Activated T-helper 17 cell treated with anti-CD3 and anti-CD28 coated beads, Interleukin-2, amount 50 U/mL, for 72 hours (primary cell): ENCODE measurements at regions not wholly inside any gene's neighbourhood (a gene's known extent, or its start where the extent isn't known, plus 50 kb on each side); places are given as distances from the start of the nearest gene placed in this dataset.
"Not testable (repeated sequence)": the region's sequence is repeated elsewhere in the genome, so short reads cannot be mapped to it uniquely, and the experiment has no call there.

ENCODE experiments used
- ATAC-seq: fragments of 150-1000 bp; cut with Tn5 transposase; replicated peaks from 2 replicates; pipeline ENCODE4 v1.10.0; 2021; ENCODE audit warnings: mild to moderate bottlenecking, moderate library complexity
- H3K27ac Mint-ChIP-seq: one replicate; pipeline ENCODE4 v1.8.0; 2022; ENCODE audit warnings: mixed read lengths
- H3K27me3 Mint-ChIP-seq: one replicate; pipeline ENCODE4 v1.8.0; 2022; ENCODE audit warnings: mixed read lengths
- H3K36me3 Mint-ChIP-seq: one replicate; pipeline ENCODE4 v1.8.0; 2022; ENCODE audit warnings: low read depth, mild to moderate bottlenecking, mixed read lengths
- H3K4me1 Mint-ChIP-seq: one replicate; pipeline ENCODE4 v1.8.0; 2022; ENCODE audit warnings: mixed read lengths
- H3K4me3 Mint-ChIP-seq: one replicate; pipeline ENCODE4 v1.8.0; 2022; ENCODE audit warnings: mild to moderate bottlenecking, mixed read lengths
- H3K9me3 Mint-ChIP-seq: one replicate; pipeline ENCODE4 v1.8.0; 2022; ENCODE audit warnings: mixed read lengths

DNA sequence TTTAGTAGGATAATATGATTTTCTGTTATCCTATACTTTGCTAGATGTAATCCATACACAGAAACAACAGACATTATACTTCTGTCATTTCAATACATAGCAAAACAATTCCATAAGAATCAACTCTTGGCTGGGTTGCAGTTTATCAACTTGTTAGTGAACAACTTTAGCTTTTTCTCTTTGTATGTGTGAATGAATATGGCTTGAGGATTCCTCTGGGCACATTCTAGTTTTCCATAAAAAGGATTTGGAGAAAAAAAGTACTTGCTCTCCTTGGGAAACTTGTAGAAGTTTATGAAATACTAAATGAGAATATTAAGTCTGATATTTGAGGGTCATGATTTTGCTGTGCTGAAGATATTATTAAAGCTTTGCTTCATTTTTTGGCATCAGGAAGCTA is 210.7 kb upstream of the GIMD1 start:
- Mint-ChIP-seq H3K27ac (no peak overlapping the region), H3K27me3 (no peaks in the 10 kb centered on the region), H3K4me3 (no peak overlapping the region), H3K9me3 (peaks cover 4% of the 10 kb centered on the region), H3K4me1 (no peaks in the 10 kb centered on the region), H3K36me3 (no peaks in the 10 kb centered on the region)
- no peak for ATAC-seq

- Mint-ChIP-seq H3K4me1 (no peaks in the 10 kb centered on the region), H3K27ac (no peak overlapping the region), H3K27me3 (no peaks in the 10 kb centered on the region), H3K36me3 (no peaks in the 10 kb centered on the region), H3K9me3 (peaks cover 11% of the 10 kb centered on the region), H3K4me3 (no peak overlapping the region)
- ATAC-seq, result no peak
Measured at GRCh38 chr4:106569146-106570031, 200.8 kb upstream of the GIMD1 start.

- ATAC-seq, result no peak
- no peaks in the 10 kb centered on the region for H3K36me3 Mint-ChIP-seq
- H3K9me3 Mint-ChIP-seq, result peaks cover 22% of the 10 kb centered on the region
- no peaks in the 10 kb centered on the region for H3K27me3 Mint-ChIP-seq
- no peak overlapping the region for H3K27ac Mint-ChIP-seq
- H3K4me3 Mint-ChIP-seq, result no peak overlapping the region
- H3K4me1 Mint-ChIP-seq, result no peaks in the 10 kb centered on the region
Measured at GRCh38 chr4:106565727-106566126, 197.1 kb upstream of the GIMD1 start.

GRCh38 chr4:106563637-106564036 is 195.1 kb upstream of the GIMD1 start:
- H3K4me3 Mint-ChIP-seq, H3K27ac Mint-ChIP-seq, ATAC-seq, H3K27me3 Mint-ChIP-seq, H3K36me3 Mint-ChIP-seq, H3K4me1 Mint-ChIP-seq: not testable (repeated sequence)
- H3K9me3 Mint-ChIP-seq, result peaks cover 22% of the 10 kb centered on the region

DNA sequence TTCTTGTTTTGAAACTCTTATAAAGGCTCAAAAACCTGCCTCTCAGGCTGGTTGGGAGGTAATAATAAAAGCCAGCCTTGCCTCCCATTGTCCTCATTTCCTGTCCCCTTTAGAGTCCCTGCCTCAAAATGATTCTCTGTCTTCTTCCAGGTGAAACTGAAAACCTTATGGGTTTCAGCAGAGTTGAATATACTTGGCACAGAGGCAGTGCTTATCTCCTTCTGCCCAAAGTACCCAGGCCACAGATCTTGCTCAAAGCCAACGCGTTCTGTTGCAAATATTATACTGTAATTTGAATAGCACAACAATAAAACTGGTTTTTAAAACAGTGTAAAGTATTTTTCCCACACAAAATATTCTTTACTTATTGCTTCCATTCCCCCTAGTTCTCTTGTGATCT is 183.1 kb upstream of the GIMD1 start:
- no peak for ATAC-seq
- no peak overlapping the region for H3K27ac Mint-ChIP-seq
- H3K4me1 Mint-ChIP-seq, result no peaks in the 10 kb centered on the region
- H3K4me3 Mint-ChIP-seq, result no peak overlapping the region
- no peaks in the 10 kb centered on the region for H3K36me3 Mint-ChIP-seq
- H3K27me3 Mint-ChIP-seq, result peaks cover 3% of the 10 kb centered on the region
- peaks cover 11% of the 10 kb centered on the region for H3K9me3 Mint-ChIP-seq

- peaks cover 3% of the 10 kb centered on the region for H3K27me3 Mint-ChIP-seq
- no peaks in the 10 kb centered on the region for H3K4me1 Mint-ChIP-seq
- no peak overlapping the region for H3K27ac Mint-ChIP-seq
- ATAC-seq, result no peak
- no peaks in the 10 kb centered on the region for H3K36me3 Mint-ChIP-seq
- no peak overlapping the region for H3K4me3 Mint-ChIP-seq
- peaks cover 11% of the 10 kb centered on the region for H3K9me3 Mint-ChIP-seq
Measured at GRCh38 chr4:106548446-106549044, 180.0 kb upstream of the GIMD1 start.

DNA sequence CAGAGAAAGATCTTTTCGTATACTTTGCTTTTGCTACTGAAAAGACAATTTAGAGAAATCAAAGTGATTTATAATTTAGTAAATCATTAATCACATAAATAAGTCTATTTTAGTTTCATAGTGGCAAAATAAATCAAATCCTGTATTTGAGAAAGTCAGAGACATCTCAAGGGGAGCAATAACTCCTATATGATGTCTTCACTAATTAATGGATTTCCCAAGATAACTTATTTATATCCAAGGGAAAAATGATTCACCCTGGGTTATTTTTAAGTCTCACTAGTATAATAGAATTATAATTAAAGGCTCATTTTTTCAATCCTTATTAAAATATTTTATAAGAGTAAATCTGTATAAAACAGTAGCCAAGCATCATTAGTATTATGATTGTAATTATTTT is 177.8 kb upstream of the GIMD1 start:
- Mint-ChIP-seq H3K27ac (no peak overlapping the region), H3K36me3 (no peaks in the 10 kb centered on the region), H3K27me3 (peaks cover 3% of the 10 kb centered on the region), H3K4me3 (no peak overlapping the region), H3K9me3 (peaks cover 7% of the 10 kb centered on the region), H3K4me1 (no peaks in the 10 kb centered on the region)
- ATAC-seq, result no peak

GRCh38 chr4:106542609-106543008 is 174.0 kb upstream of the GIMD1 start:
- not testable (repeated sequence) for ATAC-seq, H3K36me3 Mint-ChIP-seq, H3K27me3 Mint-ChIP-seq, H3K27ac Mint-ChIP-seq, H3K4me1 Mint-ChIP-seq, H3K4me3 Mint-ChIP-seq
- H3K9me3 Mint-ChIP-seq, result peaks cover 12% of the 10 kb centered on the region

GRCh38 chr4:106541253-106541652 is 172.7 kb upstream of the GIMD1 start:
- Mint-ChIP-seq H3K27me3 (peaks cover 4% of the 10 kb centered on the region), H3K4me1 (no peaks in the 10 kb centered on the region), H3K27ac (no peak overlapping the region), H3K36me3 (no peaks in the 10 kb centered on the region), H3K9me3 (peaks cover 12% of the 10 kb centered on the region), H3K4me3 (no peak overlapping the region)
- ATAC-seq, result no peak

GRCh38 chr4:106530821-106531220 is 162.2 kb upstream of the GIMD1 start:
- H3K36me3 Mint-ChIP-seq, result no peaks in the 10 kb centered on the region
- H3K4me1 Mint-ChIP-seq, result no peaks in the 10 kb centered on the region
- H3K27ac Mint-ChIP-seq, result no peak overlapping the region
- H3K27me3 Mint-ChIP-seq, result no peaks in the 10 kb centered on the region
- no peaks in the 10 kb centered on the region for H3K9me3 Mint-ChIP-seq
- ATAC-seq, result no peak
- H3K4me3 Mint-ChIP-seq, result no peak overlapping the region

DNA sequence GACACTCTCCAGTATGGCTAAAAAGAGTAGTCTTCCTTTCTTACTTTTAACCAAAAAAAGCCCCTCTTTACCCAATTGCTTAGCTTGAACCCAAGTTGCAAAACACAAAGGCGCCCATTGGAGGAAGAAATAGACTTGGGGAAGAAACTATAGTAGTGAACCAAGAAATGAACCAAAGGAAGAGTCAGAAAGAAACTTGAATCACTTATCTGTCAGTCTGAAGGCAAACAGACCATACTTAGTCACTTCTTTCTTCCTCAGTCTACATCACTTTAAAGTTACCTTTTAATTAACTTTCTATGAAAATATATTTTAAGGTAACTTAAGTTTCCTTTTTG is 161.4 kb upstream of the GIMD1 start:
- Mint-ChIP-seq H3K4me1 (no peaks in the 10 kb centered on the region), H3K36me3 (no peaks in the 10 kb centered on the region), H3K27ac (no peak overlapping the region), H3K27me3 (no peaks in the 10 kb centered on the region), H3K9me3 (no peaks in the 10 kb centered on the region), H3K4me3 (no peak overlapping the region)
- peak; percentile 70 for ATAC-seq

GRCh38 chr4:106529348-106530023 is 160.9 kb upstream of the GIMD1 start:
- no peaks in the 10 kb centered on the region for H3K9me3 Mint-ChIP-seq
- ATAC-seq, result no peak

GRCh38 chr4:106527316-106527715 is 158.7 kb upstream of the GIMD1 start:
- H3K9me3 Mint-ChIP-seq, result no peaks in the 10 kb centered on the region
- no peaks in the 10 kb centered on the region for H3K27me3 Mint-ChIP-seq
- H3K4me1 Mint-ChIP-seq, result no peaks in the 10 kb centered on the region
- H3K27ac Mint-ChIP-seq, result no peak overlapping the region
- no peaks in the 10 kb centered on the region for H3K36me3 Mint-ChIP-seq
- no peak for ATAC-seq
- H3K4me3 Mint-ChIP-seq, result no peak overlapping the region

More at GRCh38 chr4:106529348-106530023, 160.9 kb upstream of the GIMD1 start:
- no peaks in the 10 kb centered on the region for H3K36me3 Mint-ChIP-seq
- H3K27me3 Mint-ChIP-seq, result no peaks in the 10 kb centered on the region
- no peak overlapping the region for H3K4me3 Mint-ChIP-seq
- H3K27ac Mint-ChIP-seq, result no peak overlapping the region
- H3K4me1 Mint-ChIP-seq, result no peaks in the 10 kb centered on the region

DNA sequence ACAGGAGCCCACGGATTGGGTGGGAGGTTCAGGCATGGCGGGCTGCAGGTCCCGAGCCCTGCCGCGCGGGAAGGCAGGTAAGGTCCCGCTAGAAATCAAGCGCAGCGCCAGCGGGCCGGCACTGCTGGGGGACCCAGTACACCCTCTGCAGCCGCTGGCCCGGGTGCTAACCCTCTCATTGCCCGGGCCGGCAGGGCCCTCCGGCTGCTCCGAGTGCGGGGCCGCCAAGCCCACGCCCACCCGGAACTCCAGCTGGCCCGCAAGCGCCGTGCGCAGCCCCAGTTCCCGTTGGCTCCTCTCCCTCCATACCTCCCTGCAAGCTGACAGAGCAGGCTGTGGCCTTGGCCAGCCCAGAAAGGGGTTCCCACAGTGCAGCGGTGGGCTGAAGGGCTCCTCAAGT is 156.8 kb upstream of the GIMD1 start:
- not testable (repeated sequence) for ATAC-seq, H3K36me3 Mint-ChIP-seq, H3K27ac Mint-ChIP-seq, H3K4me3 Mint-ChIP-seq, H3K9me3 Mint-ChIP-seq, H3K4me1 Mint-ChIP-seq, H3K27me3 Mint-ChIP-seq

- not testable (repeated sequence) for H3K27me3 Mint-ChIP-seq, ATAC-seq, H3K36me3 Mint-ChIP-seq, H3K27ac Mint-ChIP-seq, H3K4me3 Mint-ChIP-seq, H3K4me1 Mint-ChIP-seq, H3K9me3 Mint-ChIP-seq
Measured at GRCh38 chr4:106524772-106525171, 156.2 kb upstream of the GIMD1 start.
